IPS-15b (cell line): ENCODE measurements at regions not wholly inside any gene's neighbourhood (a gene's known extent, or its start where the extent isn't known, plus 50 kb on each side); places are given as distances from the start of the nearest gene placed in this dataset.

Experiments
- H3K27me3 ChIP-seq: one replicate; pipeline ENCODE4 v1.6.1; 2013; ENCODE audit warnings: low read length; ENCODE audit not compliant: control insufficient read depth, insufficient read depth
- H3K36me3 ChIP-seq: one replicate; pipeline ENCODE4 v1.6.1; 2013; ENCODE audit warnings: low read length; ENCODE audit not compliant: control insufficient read depth, insufficient read depth
- H3K4me1 ChIP-seq: one replicate; pipeline ENCODE4 v1.6.1; 2013; ENCODE audit warnings: mild to moderate bottlenecking, low read length; ENCODE audit not compliant: control insufficient read depth, insufficient read depth
- H3K4me3 ChIP-seq: one replicate; pipeline ENCODE4 v1.5.1; 2013; ENCODE audit warnings: low read depth, low read length
- H3K9ac ChIP-seq: one replicate; pipeline ENCODE4 v1.6.1; 2013; ENCODE audit warnings: low read depth, mild to moderate bottlenecking, low read length
- H3K9me3 ChIP-seq: one replicate; pipeline ENCODE4 v1.6.1; 2013; ENCODE audit warnings: mild to moderate bottlenecking, low read length; ENCODE audit not compliant: control insufficient read depth, insufficient read depth

DNA sequence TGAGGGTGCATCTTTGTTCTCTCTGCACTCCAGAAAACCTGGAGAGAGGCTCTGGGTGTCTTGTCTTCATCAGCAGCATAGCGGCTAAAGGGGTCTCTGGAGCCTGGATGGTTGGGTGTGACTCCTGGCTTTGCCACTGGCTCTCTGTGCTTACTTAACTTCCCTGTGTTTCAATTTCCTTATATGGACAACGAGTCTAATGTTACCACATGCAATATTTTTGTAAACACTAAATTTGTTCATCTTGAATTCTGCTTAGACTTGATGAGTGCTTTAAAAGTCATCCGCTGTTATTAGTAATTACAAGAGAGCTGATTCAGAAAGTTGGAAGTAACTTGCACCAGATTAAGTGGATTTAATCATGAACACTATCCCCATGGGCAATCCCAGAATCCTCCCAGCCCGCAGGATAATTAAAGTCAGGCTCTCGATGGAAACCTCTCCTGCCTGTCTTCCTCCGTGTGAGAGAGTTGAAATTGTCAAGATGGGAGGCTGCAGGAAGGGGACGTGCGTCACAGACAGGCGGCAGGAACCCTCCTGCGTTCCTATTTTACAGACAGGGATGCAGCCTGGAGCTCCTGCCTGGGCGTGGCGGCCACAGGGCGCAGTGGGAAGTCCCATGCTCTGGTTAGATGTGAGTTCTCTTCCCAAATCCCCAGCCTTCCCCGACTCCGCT is 201.2 kb downstream of the TTC8 start:
- Histone ChIP-seq H3K9me3 (no peaks in the 10 kb centered on the region), H3K36me3 (no peaks in the 10 kb centered on the region), H3K9ac (no peak overlapping the region), H3K4me1 (no peaks in the 10 kb centered on the region), H3K4me3 (no peak overlapping the region), H3K27me3 (peaks cover 70% of the 10 kb centered on the region)

DNA sequence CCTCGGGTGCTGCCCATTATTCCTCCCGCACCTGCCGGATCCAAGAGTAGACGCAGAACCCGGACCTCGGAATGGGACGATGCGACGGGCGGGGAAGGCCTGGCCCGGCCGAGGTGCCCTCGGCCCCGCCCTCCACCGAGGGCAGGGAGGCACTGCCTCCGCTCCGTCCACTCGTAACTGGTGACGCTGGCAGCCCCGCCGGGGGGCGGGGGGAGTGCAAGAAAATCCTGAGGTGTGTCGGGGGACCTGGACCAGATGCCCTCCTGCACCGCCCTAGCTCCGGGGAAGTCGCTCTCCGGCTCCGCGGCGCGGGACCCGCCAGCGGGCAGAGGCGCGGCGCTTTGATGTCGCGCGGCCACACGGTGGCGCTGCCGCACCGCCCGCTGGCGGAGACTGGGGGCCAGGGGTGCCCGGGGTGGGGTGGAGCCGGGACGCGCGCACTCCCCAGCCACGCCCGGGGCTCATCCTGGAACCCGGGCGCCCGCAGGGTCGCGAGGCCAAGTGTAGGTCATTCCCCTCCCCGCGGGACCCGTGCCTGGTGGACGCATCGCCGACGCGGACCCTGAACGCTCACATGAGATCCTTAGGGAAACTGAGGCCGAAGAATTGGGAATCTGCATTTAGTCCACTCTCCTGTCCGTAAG is 202.8 kb downstream of the TTC8 start:
- peaks cover 74% of the 10 kb centered on the region for H3K27me3 ChIP-seq
- H3K4me1 ChIP-seq = no peaks in the 10 kb centered on the region
- H3K9me3 ChIP-seq = no peaks in the 10 kb centered on the region
- no peaks in the 10 kb centered on the region for H3K36me3 ChIP-seq
- H3K4me3 ChIP-seq = peak overlapping the region; percentile 93
- peak overlapping the region; percentile 79 for H3K9ac ChIP-seq

- Histone ChIP-seq H3K4me1 (no peaks in the 10 kb centered on the region), H3K4me3 (no peak overlapping the region), H3K9ac (no peak overlapping the region), H3K27me3 (peaks cover 67% of the 10 kb centered on the region), H3K36me3 (no peaks in the 10 kb centered on the region), H3K9me3 (no peaks in the 10 kb centered on the region)
These were observed 204.1 kb downstream of the TTC8 start for GRCh38 chr14:89028462-89029134.

DNA sequence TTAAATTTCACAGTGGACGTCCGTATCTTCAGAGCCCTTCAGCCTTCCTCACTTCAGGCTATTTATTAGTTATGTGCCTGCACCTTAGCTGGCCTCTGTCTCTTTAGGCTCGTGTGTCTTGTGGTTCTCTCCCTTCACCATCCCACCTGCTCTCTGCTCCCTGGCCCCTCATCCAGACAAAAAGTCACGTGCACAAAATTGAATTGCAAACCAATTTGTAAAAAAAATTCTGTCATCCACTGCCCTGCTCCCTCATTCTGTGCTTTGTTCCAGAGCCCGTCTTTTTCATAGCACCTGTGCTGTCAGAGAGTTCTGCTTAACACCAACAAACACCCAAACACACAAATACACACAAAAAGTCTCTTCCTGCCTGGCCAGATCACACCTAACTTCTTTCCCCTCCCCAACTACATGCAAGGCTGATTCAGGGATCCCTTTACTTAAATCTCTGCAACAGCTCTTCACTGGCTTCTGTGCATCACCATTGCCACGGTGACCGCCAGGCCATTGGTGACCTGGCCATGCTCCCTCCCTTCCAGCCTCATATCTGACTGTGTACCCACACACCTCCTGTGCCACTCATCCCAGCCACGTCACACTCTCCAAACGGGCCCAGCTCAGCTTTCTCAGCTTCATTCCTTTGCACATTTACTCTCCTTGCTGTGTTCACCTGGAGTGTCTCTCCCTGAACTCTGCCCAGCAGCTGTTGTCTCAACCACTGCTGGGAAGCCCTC is 205.7 kb downstream of the TTC8 start:
- Histone ChIP-seq H3K4me3 (no peak overlapping the region), H3K9ac (no peak overlapping the region), H3K36me3 (no peaks in the 10 kb centered on the region), H3K27me3 (peaks cover 56% of the 10 kb centered on the region), H3K4me1 (no peaks in the 10 kb centered on the region), H3K9me3 (no peaks in the 10 kb centered on the region)

DNA sequence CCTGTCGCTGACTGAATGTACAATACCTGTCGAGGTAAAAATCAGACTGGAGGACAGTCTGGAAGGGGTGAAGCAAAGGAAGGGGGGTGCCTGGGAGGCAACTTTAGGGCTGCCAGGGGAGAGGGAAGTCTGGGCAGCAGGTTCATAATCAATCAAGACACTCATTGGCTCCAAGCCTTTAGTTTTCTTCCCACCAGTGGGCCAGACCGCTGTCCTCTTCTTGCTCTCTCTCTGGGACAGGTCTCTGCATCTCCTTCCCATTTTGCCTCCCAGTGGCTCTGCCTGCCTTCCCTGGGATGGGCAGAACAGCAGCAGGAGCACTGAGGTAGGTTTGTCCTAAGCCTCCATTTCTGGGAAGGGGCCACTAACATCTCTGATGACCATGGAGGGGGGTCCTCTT is 206.5 kb downstream of the TTC8 start:
- H3K9ac ChIP-seq = no peak overlapping the region
- no peaks in the 10 kb centered on the region for H3K36me3 ChIP-seq
- H3K4me3 ChIP-seq = no peak overlapping the region
- H3K27me3 ChIP-seq = peaks cover 48% of the 10 kb centered on the region
- H3K4me1 ChIP-seq = no peaks in the 10 kb centered on the region
- no peaks in the 10 kb centered on the region for H3K9me3 ChIP-seq

GRCh38 chr14:89032086-89032649 is 207.7 kb downstream of the TTC8 start:
- Histone ChIP-seq H3K9ac (no peak overlapping the region), H3K36me3 (no peaks in the 10 kb centered on the region), H3K27me3 (peaks cover 36% of the 10 kb centered on the region), H3K4me3 (no peak overlapping the region), H3K9me3 (no peaks in the 10 kb centered on the region), H3K4me1 (no peaks in the 10 kb centered on the region)

DNA sequence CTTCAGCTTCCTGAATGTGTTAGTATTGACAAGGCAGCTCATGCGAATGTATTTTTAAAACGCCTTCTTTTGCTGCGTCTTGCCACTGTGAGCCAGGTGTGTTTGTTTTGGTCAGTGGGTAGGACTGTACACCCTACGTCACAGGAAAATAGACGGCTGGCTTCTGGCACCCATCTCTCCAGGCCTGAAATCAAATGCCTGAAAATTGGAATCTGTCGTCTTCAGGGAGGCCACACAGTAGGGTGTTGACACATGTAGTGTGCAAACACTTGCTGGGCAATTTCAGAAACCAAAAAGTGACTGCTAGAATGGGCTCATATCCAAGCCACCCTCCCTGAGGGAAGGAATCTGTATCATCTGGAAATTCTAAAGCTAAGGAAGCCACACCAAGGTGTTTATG is 209.3 kb downstream of the TTC8 start:
- Histone ChIP-seq H3K36me3 (no peaks in the 10 kb centered on the region), H3K9ac (no peak overlapping the region), H3K4me1 (no peaks in the 10 kb centered on the region), H3K9me3 (no peaks in the 10 kb centered on the region), H3K27me3 (peaks cover 23% of the 10 kb centered on the region), H3K4me3 (no peak overlapping the region)

GRCh38 chr14:89036371-89036770 is 211.9 kb downstream of the TTC8 start:
- H3K4me3 ChIP-seq = no peak overlapping the region
- no peaks in the 10 kb centered on the region for H3K9me3 ChIP-seq
- peaks cover 7% of the 10 kb centered on the region for H3K27me3 ChIP-seq
- peaks cover 7% of the 10 kb centered on the region for H3K4me1 ChIP-seq
- no peak overlapping the region for H3K9ac ChIP-seq
- H3K36me3 ChIP-seq = no peaks in the 10 kb centered on the region

DNA sequence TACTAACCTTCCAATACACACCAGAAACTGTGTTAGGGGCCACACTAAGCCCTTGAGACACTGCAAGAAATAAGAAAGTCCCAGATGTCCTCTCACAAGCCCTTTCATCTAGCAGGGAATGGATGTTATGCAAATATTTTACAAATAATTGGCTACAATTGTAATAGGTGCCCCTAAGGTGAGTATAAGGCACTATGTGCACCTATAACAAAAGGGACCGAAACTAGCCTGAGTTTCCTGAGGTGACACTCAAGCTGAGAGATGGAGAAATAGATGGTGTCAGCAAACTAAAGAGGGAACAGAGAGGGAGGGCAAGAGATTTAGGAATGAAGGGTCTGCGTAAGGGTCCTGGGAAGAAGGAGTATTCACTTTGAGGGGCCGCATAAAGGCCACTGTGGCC is 212.6 kb downstream of the TTC8 start:
- no peaks in the 10 kb centered on the region for H3K36me3 ChIP-seq
- no peaks in the 10 kb centered on the region for H3K9me3 ChIP-seq
- H3K4me1 ChIP-seq = peaks cover 7% of the 10 kb centered on the region
- H3K27me3 ChIP-seq = peaks cover 7% of the 10 kb centered on the region
- no peak overlapping the region for H3K9ac ChIP-seq
- no peak overlapping the region for H3K4me3 ChIP-seq

DNA sequence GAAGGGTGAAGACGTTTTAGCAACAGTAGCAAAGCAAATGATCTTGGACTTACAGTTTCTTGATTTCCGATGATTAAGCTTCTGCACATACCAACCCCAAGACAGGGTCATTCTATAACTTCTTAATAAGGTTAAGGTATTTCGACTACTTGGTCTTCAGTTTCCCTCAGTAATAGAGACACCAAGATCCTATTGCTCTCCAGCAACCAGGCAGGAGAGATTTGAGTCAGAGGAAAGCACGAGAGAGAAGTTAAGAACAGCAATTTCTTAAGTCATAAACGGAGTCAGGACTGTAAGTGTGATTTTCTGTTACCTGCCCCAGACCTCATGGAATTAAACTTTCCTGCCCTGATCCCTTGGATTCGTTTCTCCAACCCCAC is 215.6 kb downstream of the TTC8 start:
- H3K9ac ChIP-seq = no peak overlapping the region
- peaks cover 7% of the 10 kb centered on the region for H3K27me3 ChIP-seq
- H3K4me1 ChIP-seq = peaks cover 7% of the 10 kb centered on the region
- H3K36me3 ChIP-seq = no peaks in the 10 kb centered on the region
- no peaks in the 10 kb centered on the region for H3K9me3 ChIP-seq
- H3K4me3 ChIP-seq = peak overlapping the region; percentile 52

GRCh38 chr14:89040460-89041256 is 216.2 kb downstream of the TTC8 start:
- peaks cover 7% of the 10 kb centered on the region for H3K27me3 ChIP-seq
- peaks cover 7% of the 10 kb centered on the region for H3K4me1 ChIP-seq
- H3K9ac ChIP-seq = peak overlapping the region; percentile 19
- H3K4me3 ChIP-seq = peak overlapping the region; percentile 52
- H3K9me3 ChIP-seq = no peaks in the 10 kb centered on the region
- no peaks in the 10 kb centered on the region for H3K36me3 ChIP-seq
